ENCODE measurements at regions not wholly inside any gene's neighbourhood (a gene's known extent, or its start where the extent isn't known, plus 50 kb on each side); places are given as distances from the start of the nearest gene placed in this dataset.
A peak's percentile ranks its signal among the peaks of the same experiment; 100 is the strongest.
"Not testable (repeated sequence)": the region's sequence is repeated elsewhere in the genome, so short reads cannot be mapped to it uniquely, and the experiment has no call there.

GRCh38 chr1:104028416-104029035 lies 278.8 kb downstream of the AMY1C start:
- no peak for DNase-seq

DNA sequence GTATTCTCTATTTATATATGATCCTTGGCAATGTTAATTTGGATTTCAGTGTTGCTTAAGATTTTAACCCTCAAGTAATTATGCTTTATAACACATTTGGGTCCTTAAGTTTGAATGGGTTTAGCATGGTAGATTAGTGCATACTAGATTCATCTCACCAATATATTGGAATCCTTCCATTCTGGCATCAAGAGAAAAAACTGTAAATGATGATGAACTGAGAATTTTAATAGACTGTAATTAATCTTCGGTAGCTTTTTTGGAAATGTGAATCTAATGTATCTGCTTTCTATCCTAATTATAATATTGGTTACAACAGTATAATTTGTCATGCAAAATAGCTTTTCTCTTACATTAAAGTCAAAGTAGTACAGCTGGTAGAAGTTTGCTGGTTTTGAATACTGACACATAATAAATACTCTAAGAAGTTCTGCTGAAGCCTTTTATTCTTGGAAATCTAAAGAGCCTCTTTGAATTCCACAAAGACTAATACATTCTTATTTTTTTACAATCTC lies 279.8 kb downstream of the AMY1C start:
- no peak for DNase-seq

- DNase-seq = no peak
Measured at GRCh38 chr1:104056786-104057185, 307.1 kb downstream of the AMY1C start.

DNA sequence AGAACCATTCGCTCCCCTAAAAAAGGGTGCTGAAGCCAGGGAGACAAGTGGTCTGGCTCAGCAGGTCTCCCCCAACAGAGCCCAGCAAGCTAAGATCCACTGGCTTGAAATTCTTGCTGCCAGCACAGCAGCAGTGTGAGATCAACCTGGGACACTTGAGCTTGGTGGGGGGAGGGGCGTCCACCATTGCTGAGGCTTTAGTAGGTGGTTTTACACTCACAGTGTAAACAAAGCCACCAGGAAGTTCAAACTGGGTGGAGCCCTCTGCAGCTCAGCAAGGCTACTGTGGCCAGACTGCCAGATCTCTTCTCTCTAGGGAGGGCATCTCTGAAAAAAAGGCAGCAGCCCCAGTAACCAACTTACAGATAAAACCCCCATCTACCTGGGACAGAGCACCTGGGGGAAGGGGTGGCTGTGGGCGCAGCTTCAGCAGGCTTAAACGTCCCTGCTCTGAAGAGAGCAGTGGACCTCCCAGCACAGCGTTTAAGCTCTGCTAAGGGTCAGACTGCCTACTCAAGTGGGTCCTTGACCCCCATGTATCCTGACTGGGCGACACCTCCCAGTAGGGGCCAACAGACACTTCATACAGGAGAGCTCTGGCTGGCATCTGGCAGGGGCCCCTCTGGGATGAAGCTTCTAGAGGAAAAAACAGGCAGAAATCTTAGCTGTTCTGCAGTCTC lies 307.7 kb downstream of the AMY1C start:
- DNase-seq = peak; percentile 11

DNA sequence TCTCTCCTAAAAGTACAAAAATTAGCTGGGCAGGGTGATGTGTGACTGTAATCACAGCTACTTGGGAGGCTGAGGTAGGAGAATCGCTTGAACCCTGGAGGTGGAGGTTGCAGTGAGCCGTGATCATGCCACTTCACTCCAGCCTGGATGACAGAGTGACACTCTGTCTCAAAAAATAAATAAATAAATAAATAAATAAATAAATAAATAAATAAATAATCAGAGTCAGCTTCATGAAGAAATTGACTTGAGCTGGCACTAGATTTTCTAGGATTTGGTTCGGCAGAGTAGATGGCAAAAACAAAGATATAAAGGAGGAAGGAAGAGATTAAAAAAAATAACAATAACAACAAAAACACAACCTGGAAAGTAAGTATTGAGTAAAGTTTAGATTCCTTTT lies 311.9 kb downstream of the AMY1C start:
- DNase-seq = not testable (repeated sequence)

GRCh38 chr1:104064399-104064798 lies 314.7 kb downstream of the AMY1C start:
- no peak for DNase-seq

DNA sequence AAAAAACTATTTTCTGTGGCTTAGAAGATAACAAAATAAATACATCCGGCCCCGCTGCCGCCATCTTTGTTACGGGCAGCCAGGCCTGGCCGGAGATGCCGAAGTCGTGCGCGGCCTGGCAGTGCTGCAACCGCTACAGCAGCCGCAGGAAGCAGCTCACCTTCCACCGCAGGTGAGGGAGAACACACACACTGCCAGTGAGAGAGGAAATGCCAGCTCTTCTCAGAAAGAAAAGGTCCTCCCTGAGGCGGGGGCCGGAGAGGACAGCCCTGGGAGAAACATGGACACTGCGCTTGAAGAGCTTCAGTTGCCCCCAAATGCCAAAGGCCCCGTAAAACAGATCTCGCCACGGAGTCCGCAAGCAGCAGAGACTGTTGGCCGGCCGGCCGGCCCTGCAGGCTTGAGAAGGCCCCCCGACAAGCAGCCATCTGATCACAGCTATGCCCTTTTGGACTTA lies 323.2 kb downstream of the AMY1C start:
- DNase-seq = no peak

DNA sequence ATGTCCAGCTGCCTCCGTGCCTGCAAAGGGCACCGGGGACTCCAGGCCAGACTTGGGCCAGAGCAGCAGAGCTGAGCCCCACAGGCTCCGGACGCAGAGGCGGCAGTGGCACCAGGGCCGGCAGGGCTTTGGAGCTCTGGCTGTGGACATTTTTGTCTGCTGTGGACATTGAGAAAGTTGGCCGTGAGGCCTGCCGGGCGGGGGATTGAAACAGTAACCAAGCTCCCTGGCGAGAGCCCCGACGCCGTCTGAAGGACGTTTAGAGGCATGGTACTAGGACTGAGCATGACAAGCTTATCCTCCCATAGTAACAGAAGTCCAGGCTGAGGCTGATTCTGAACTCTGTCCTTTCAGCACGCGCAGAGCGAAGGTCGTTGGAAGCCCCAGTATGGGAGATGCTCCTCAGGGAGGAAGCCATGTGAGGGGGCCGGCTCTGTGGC lies 323.8 kb downstream of the AMY1C start:
- no peak for DNase-seq

DNA sequence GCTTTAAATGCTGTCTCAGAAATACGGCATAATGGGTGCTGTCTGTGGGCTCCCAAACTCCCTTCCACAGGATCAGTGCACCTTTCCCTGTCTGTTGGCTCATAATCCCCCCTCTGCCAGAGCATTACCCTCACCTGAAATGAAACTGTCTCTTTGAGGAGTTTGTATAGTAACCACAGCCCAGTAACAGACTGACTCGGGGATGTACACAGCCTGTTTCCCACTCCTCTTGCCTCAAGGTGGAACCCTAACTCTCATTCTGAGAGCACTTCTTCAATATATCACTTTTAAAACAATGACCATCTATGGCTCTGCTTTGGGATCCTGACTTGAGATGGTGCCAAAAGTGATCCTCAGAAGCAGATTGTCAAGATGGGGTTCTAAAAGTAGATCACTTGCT lies 332.5 kb downstream of the AMY1C start:
- no peak for DNase-seq

- no peak for DNase-seq
Measured at GRCh38 chr1:104084380-104084779, 334.7 kb downstream of the AMY1C start.

GRCh38 chr1:104092698-104093097 lies 343.0 kb downstream of the AMY1C start:
- no peak for DNase-seq

GRCh38 chr1:104098837-104099236 lies 349.1 kb downstream of the AMY1C start:
- no peak for DNase-seq

DNA sequence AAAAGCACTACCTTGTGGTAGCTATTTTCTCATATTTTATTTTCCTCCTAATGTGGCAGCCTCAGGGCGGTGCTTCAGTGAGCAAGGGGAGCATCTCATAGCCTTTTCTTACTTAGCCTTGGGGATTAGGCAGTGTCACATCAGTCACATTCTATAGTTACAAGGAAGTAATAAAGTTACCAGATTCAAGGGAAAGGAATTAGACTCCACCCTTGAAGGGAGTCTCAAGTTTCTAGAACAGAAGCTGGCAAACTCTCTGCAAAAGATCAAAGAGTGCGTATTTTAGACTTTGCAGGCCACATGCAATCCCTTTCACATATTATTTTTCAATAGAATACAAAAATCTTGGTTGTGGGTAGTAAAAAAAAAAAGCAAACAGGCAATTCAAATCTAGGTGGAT lies 350.4 kb downstream of the AMY1C start:
- no peak for DNase-seq

GRCh38 chr1:104105465-104105864 lies 355.8 kb downstream of the AMY1C start:
- DNase-seq = no peak

GRCh38 chr1:104120525-104120924 lies 370.8 kb downstream of the AMY1C start:
- DNase-seq = no peak

DNA sequence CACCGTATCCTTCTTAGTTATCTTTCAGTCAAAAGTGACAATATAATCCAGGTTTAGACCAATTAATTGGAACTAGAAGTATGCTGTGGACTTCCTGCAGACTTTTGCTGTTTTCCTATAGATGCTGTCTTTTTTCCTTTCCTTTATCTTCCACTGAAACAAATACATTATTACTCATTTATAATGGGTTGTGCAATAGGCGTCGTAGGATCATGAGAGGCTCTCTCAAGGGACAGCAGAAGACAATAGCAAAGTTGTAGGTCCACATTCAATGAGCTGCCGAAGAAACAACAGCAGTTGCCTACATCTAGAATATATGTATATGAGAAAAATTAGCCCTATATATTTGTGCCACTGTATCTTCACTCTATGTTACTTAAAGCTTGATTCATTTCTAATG lies 371.6 kb downstream of the AMY1C start:
- no peak for DNase-seq

- no peak for DNase-seq
Measured at GRCh38 chr1:104125266-104125665, 375.6 kb downstream of the AMY1C start.

DNA sequence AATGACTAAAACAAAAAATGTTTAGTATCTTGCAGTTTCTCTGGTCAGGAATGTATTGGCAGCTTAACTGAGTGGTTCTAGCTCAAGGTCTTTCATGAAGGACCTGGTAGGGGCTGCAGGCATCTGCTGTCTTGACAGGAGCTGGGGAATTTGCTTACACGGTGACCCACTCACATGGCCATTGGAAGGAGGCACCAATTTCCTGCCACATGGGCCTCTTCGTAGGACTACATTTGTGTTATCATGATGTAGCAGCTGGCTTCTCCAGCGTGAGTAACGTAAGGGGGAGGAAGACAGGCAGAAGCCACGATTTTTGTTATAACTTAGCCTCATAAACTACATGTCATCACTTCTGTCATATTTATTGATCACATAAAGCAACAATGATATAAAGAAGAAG lies 376.3 kb downstream of the AMY1C start:
- no peak for DNase-seq

GRCh38 chr1:104132382-104132973 lies 382.8 kb downstream of the AMY1C start:
- DNase-seq = no peak

DNA sequence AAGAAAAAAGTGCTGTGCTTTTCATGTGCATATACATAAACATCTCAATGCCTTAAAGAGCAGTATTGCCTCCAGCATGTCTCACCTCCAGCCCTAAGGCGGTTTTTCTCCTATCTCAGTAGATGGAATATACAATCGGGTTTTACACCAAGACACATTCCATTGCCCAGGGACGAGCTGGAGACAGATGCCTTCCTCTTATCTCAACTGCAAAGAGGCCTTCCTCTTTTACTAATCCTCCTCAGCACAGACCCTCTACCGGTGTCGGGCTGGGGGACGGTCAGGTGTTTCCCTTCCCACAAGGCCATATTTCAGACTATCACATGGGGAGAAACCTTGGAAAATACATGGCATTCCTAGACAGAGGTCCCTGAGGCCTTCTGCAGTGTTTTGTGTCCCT lies 385.3 kb downstream of the AMY1C start:
- not testable (repeated sequence) for DNase-seq

DNA sequence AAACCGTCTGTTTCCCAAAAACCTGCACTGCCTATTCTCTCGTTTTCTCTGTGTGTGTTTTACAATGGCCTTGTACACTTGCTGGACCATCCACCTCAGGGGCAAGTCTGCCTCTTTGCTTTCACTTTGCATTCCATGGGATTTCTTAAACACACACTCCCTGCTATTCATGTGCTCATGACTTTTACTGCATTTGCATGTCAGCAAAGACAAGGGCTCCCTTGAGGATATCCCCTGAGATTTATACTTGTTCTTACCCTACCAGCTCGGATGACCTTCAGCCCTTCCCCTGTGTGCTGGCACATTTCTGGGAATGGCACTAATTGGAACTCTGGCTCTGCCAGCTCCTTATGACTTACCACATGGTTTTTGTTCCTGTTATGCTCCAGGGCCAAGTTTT lies 386.9 kb downstream of the AMY1C start:
- DNase-seq = no peak

GRCh38 chr1:104156738-104157137 lies 407.0 kb downstream of the AMY1C start:
- no peak for DNase-seq

GRCh38 chr1:104163912-104164476 lies 414.3 kb downstream of the AMY1C start:
- no peak for DNase-seq

DNA sequence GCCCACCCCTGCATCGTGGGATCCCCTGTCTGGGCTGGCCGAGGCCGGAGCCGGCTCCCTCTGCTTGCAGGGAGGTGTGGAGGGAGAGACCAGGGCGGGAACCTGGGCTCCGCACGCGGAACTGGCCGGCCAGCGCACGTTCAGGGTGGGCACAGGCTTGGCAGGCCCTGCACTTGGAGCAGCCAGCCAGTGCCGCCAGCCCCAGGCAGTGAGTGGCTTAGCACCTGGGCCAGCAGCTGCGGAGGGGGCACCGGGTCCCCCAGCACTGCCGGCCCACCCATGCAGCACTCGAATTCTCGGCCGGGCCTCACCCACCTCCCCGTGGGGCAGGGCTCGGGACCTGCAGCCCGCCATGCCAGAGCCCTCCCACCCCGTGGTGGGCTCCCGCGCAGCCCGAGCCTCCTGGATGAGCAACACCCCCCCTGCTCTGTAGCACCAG lies 422.6 kb downstream of the AMY1C start:
- no peak for DNase-seq
